BJ (cell line): ENCODE measurements at regions not wholly inside any gene's neighbourhood (a gene's known extent, or its start where the extent isn't known, plus 50 kb on each side); places are given as distances from the start of the nearest gene placed in this dataset.

Experiments
- CTCF ChIA-PET: fragments of 350-600 bp; formaldehyde crosslinking; extraction: SDS; loops from one replicate; lab custom pipeline; 2021; ENCODE audit warnings: antibody characterized with exemption, inconsistent platforms; lab: Yijun Ruan, JAX
- POLR2A ChIA-PET: fragments of 300-600 bp; sonication (Branson Sonifier 250); formaldehyde crosslinking; extraction: SDS; loops from one replicate; lab custom pipeline; 2021; ENCODE audit warnings: antibody characterized with exemption; lab: Charles Lee
- DNase-seq: peaks from one replicate; pipeline ENCODE4 v3.0.0-alpha.2; 2011; ENCODE audit warnings: low read depth
- H3K27me3 ChIP-seq: 2 replicates; pipeline ENCODE4 v1.6.0; 2011; ENCODE audit warnings: low read length; ENCODE audit not compliant: control insufficient read depth, insufficient read depth
- H3K36me3 ChIP-seq: 2 replicates; pipeline ENCODE4 v1.5.1; 2011; ENCODE audit warnings: low read length; ENCODE audit not compliant: control insufficient read depth, insufficient read depth
- H3K4me3 ChIP-seq: 2 replicates; pipeline ENCODE4 v1.5.1; 2011; ENCODE audit warnings: low read depth, mild to moderate bottlenecking, control low read depth, low read length
- TF ChIP-seq, protein P1 (sequence below): IDR thresholded peaks from 2 replicates; pipeline ENCODE4 v1.5.1; 2011; ENCODE audit warnings: low read depth, mild to moderate bottlenecking, control low read depth, inconsistent platforms, low read length, moderate library complexity; ENCODE audit not compliant: insufficient read depth

DNA sequence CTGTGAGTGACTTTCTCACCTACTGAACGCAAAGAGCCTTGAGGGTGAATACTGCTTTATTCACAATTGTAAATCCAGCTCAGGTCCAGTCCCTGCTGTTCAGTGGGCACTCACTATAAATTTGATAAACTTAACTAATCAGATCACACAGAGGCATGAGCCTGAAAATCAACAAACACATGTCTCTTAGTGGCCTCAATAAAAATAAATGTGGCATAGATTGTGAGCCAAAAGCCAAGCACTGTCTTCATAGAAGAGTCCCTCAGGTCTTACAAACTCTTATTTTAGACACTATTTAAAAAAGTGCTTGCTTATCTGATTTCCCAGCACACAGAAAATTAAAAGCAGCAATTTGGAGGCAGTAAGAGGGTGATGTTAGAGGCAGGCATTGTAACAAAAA, 957.7 kb downstream of the SLITRK5 start:
- no peak overlapping the region for H3K4me3 ChIP-seq
- POLR2A ChIA-PET: no interaction called here
- H3K36me3 ChIP-seq: no peaks in the 10 kb centered on the region
- CTCF ChIA-PET: no interaction called here
- TF ChIP-seq, protein P1, sequence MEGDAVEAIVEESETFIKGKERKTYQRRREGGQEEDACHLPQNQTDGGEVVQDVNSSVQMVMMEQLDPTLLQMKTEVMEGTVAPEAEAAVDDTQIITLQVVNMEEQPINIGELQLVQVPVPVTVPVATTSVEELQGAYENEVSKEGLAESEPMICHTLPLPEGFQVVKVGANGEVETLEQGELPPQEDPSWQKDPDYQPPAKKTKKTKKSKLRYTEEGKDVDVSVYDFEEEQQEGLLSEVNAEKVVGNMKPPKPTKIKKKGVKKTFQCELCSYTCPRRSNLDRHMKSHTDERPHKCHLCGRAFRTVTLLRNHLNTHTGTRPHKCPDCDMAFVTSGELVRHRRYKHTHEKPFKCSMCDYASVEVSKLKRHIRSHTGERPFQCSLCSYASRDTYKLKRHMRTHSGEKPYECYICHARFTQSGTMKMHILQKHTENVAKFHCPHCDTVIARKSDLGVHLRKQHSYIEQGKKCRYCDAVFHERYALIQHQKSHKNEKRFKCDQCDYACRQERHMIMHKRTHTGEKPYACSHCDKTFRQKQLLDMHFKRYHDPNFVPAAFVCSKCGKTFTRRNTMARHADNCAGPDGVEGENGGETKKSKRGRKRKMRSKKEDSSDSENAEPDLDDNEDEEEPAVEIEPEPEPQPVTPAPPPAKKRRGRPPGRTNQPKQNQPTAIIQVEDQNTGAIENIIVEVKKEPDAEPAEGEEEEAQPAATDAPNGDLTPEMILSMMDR: no peak
- H3K27me3 ChIP-seq: no peaks in the 10 kb centered on the region
- DNase-seq: no peak

DNA sequence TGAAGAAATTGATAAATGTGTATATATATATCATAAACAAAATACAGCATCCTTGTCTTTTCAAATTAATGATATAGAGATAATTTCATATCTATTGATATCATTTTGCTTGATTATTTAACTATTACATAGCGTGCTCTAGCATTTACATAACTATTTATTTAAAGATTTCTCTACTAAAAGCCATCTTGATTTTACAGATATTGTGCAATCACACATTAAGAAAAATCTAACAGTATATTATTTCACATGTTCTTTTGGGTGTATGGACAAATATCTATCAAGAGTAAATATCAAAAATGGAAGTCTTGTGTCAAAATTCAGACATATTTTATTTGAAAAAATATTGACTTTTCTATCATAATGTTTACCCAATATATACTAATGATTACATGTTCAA, 966.8 kb downstream of the SLITRK5 start:
- ChIA-PET CTCF (no interaction called here), POLR2A (no interaction called here)
- TF ChIP-seq, protein P1: no peak
- no peaks in the 10 kb centered on the region for H3K36me3 ChIP-seq
- no peaks in the 10 kb centered on the region for H3K27me3 ChIP-seq
- no peak for DNase-seq
- H3K4me3 ChIP-seq: no peak overlapping the region

DNA sequence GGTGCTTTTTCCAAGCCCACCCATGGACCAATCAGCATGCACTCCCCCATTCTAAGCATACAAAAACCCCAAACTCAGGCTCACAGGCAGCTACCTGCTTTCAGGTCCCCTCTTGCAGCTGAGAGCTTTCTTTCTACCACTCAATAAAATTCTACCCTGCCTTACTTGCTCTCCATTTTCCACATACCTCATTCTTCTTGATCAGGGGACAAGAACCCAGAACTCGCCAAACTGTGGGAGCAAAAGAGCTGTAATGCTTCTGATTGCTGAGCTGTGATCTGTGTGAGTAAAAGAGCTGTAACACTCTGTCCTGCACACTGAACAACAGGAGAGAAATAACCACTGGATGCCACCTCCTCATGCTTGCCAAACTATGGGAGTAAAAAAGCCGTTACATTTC, 972.1 kb downstream of the SLITRK5 start:
- Histone ChIP-seq H3K36me3 (no peaks in the 10 kb centered on the region), H3K27me3 (no peaks in the 10 kb centered on the region), H3K4me3 (no peak overlapping the region)
- DNase-seq: no peak
- ChIA-PET POLR2A (no interaction called here), CTCF (no interaction called here)
- TF ChIP-seq, protein P1: no peak

DNA sequence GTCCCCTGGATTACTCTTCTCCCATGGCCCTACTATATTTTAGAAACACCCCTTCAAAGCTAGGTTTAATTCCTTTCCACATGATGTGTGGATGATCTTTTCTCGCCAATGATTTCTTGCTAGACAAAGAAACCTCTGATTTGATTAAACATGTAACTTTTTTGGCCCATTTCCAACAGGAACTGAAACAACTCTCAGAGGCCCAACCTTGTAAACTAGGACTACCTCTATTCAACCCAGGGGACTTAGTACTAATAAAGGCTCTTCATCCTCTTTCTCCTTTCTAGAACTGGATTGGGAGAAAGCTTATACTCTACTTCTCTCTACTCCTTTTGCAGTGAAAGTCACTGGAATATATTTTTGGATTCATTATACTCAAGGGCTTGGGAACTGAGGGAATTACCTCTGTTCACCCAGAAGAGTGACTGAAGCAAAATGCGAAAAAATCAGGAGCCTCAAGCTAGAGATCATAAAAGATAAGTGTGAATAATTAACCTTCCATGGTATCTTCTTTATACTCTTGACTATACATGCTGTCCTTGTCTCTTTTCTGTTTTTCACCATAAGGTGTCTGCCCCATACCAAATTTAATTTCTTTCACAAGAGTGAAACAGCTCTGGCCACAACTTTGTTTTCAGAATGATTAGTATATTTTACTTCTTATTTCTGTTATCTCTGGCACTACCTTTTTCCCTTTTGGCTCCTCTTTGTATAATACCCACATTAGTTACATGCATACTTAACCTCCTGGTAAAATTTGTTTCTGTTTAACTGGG, 977.6 kb downstream of the SLITRK5 start:
- Histone ChIP-seq H3K4me3 (no peak overlapping the region), H3K36me3 (no peaks in the 10 kb centered on the region), H3K27me3 (no peaks in the 10 kb centered on the region)
- ChIA-PET POLR2A (no interaction called here), CTCF (no interaction called here)
- no peak for DNase-seq
- TF ChIP-seq, protein P1: no peak

DNA sequence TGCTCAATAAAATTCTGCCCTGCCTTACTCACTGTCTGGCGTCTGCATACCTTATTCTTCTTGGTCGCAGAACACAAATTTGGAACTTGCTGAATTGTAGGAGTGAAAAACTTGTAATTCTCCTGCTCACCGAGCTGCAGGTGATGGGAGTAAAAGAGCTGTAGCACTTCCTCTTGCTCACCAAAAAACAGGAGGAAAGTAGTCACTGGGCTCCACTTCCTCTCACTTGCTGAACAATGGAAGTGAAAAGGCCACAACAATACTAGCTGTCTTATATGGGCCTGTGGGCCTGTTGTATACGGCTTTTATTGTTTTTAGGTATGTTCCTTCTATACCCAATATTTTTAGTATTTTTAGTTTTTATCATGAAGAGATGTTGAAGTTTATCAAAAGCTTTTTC, 978.7 kb downstream of the SLITRK5 start:
- H3K27me3 ChIP-seq: no peaks in the 10 kb centered on the region
- ChIA-PET POLR2A (no interaction called here), CTCF (no interaction called here)
- TF ChIP-seq, protein P1: no peak
- no peak for DNase-seq
- no peaks in the 10 kb centered on the region for H3K36me3 ChIP-seq
- no peak overlapping the region for H3K4me3 ChIP-seq
